HG02678 (cell line): ENCODE measurements at regions not wholly inside any gene's neighbourhood (a gene's known extent, or its start where the extent isn't known, plus 50 kb on each side); places are given as distances from the start of the nearest gene placed in this dataset.
"Not testable (repeated sequence)": the region's sequence is repeated elsewhere in the genome, so short reads cannot be mapped to it uniquely, and the experiment has no call there.

Experiments used
- ATAC-seq: cut with Tn5 transposase; IDR thresholded peaks from one replicate; pipeline ENCODE4 v1.9.1; 2021; ENCODE audit warnings: mild to moderate bottlenecking, moderate library complexity; ENCODE audit not compliant: unreplicated experiment

- no peak for ATAC-seq
Observed at GRCh38 chr10:78649429-78649828, 419.3 kb upstream of the ZMIZ1 start.

GRCh38 chr10:78650122-78650521, 418.6 kb upstream of the ZMIZ1 start:
- ATAC-seq, result no peak

- no peak for ATAC-seq
Observed at GRCh38 chr10:78651287-78651686, 417.5 kb upstream of the ZMIZ1 start.

GRCh38 chr10:78653555-78653954, 415.2 kb upstream of the ZMIZ1 start:
- ATAC-seq, result no peak

- ATAC-seq, result no peak
Observed at GRCh38 chr10:78654047-78654590, 414.6 kb upstream of the ZMIZ1 start.

GRCh38 chr10:78655979-78656378, 412.8 kb upstream of the ZMIZ1 start:
- ATAC-seq, result no peak

- ATAC-seq, result no peak
Observed at GRCh38 chr10:78656417-78657162, 412.2 kb upstream of the ZMIZ1 start.

- ATAC-seq, result no peak
Observed at GRCh38 chr10:78657163-78657861, 411.5 kb upstream of the ZMIZ1 start.

GRCh38 chr10:78657862-78658165, 411.0 kb upstream of the ZMIZ1 start:
- no peak for ATAC-seq

- ATAC-seq, result peak; percentile 71
Observed at GRCh38 chr10:78658645-78659597, 409.8 kb upstream of the ZMIZ1 start.

GRCh38 chr10:78659598-78659967, 409.2 kb upstream of the ZMIZ1 start:
- no peak for ATAC-seq

- ATAC-seq, result no peak
Observed at GRCh38 chr10:78660446-78661106, 408.2 kb upstream of the ZMIZ1 start.

- no peak for ATAC-seq
Observed at GRCh38 chr10:78663721-78664120, 405.0 kb upstream of the ZMIZ1 start.

GRCh38 chr10:78664929-78665553, 403.7 kb upstream of the ZMIZ1 start:
- ATAC-seq, result no peak

- no peak for ATAC-seq
Observed at GRCh38 chr10:78672918-78673317, 395.8 kb upstream of the ZMIZ1 start.

GRCh38 chr10:78681141-78681540, 387.6 kb upstream of the ZMIZ1 start:
- not testable (repeated sequence) for ATAC-seq

- ATAC-seq, result not testable (repeated sequence)
Observed at GRCh38 chr10:78681986-78682385, 386.8 kb upstream of the ZMIZ1 start.

- ATAC-seq, result no peak
Observed at GRCh38 chr10:78684947-78685346, 383.8 kb upstream of the ZMIZ1 start.

- ATAC-seq, result no peak
Observed at GRCh38 chr10:78685466-78686103, 383.2 kb upstream of the ZMIZ1 start.
